H9 (cell line): ENCODE measurements at regions not wholly inside any gene's neighbourhood (a gene's known extent, or its start where the extent isn't known, plus 50 kb on each side); places are given as distances from the start of the nearest gene placed in this dataset.

ENCODE experiments used
- DNase-seq: peaks from one replicate; pipeline ENCODE4 v3.0.0-alpha.2; 2017
- H2AFZ ChIP-seq: one replicate; pipeline ENCODE4 v1.6.1; 2013; ENCODE audit warnings: mild to moderate bottlenecking, low read length, control low read depth, moderate library complexity
- H2AK5ac ChIP-seq: 2 replicates; pipeline ENCODE4 v1.6.1; 2013; ENCODE audit warnings: low read length, control low read depth, mixed read lengths; ENCODE audit not compliant: insufficient read length
- H2BK120ac ChIP-seq: one replicate; pipeline ENCODE4 v1.6.1; 2013; ENCODE audit warnings: low read depth, mild to moderate bottlenecking, low read length, control low read depth, inconsistent platforms; ENCODE audit not compliant: poor library complexity, severe bottlenecking
- H2BK12ac ChIP-seq: 2 replicates; pipeline ENCODE4 v1.6.1; 2013; ENCODE audit warnings: low read length, control low read depth, mixed read lengths, low read depth; ENCODE audit not compliant: insufficient read length
- H2BK15ac ChIP-seq: 2 replicates; pipeline ENCODE4 v1.6.1; 2013; ENCODE audit warnings: low read depth, low read length, control low read depth
- H2BK20ac ChIP-seq: one replicate; pipeline ENCODE4 v1.6.1; 2013; ENCODE audit warnings: low read depth, mild to moderate bottlenecking, low read length, control low read depth, inconsistent platforms; ENCODE audit not compliant: poor library complexity, severe bottlenecking
- H2BK5ac ChIP-seq: 2 replicates; pipeline ENCODE4 v1.6.1; 2013; ENCODE audit warnings: low read length, control low read depth, mixed read lengths; ENCODE audit not compliant: insufficient read length
- H3K14ac ChIP-seq: 2 replicates; pipeline ENCODE4 v1.6.1; 2013; ENCODE audit warnings: low read length, control low read depth; ENCODE audit not compliant: insufficient read depth
- H3K18ac ChIP-seq: 2 replicates; pipeline ENCODE4 v1.6.1; 2013; ENCODE audit warnings: low read depth, mild to moderate bottlenecking, mixed read lengths, low read length, control low read depth; ENCODE audit not compliant: insufficient read length
- H3K23ac ChIP-seq: 2 replicates; pipeline ENCODE4 v1.6.1; 2013; ENCODE audit warnings: low read length, control low read depth, mixed read lengths, low read depth; ENCODE audit not compliant: insufficient read length
- H3K23me2 ChIP-seq: 2 replicates; pipeline ENCODE4 v1.6.1; 2013; ENCODE audit warnings: low read depth, mild to moderate bottlenecking, mixed read lengths, low read length, control low read depth; ENCODE audit not compliant: insufficient read length, poor library complexity, severe bottlenecking
- H3K27ac ChIP-seq: 2 replicates; pipeline ENCODE4 v1.5.1; 2013; ENCODE audit warnings: low read length, control low read depth, mixed read lengths, low read depth; ENCODE audit not compliant: insufficient read length
- H3K27me3 ChIP-seq: 2 replicates; pipeline ENCODE4 v1.6.1; 2013; ENCODE audit warnings: low read length, control low read depth, inconsistent platforms; ENCODE audit not compliant: insufficient read depth
- H3K4ac ChIP-seq: 2 replicates; pipeline ENCODE4 v1.6.1; 2013; ENCODE audit warnings: low read depth, mild to moderate bottlenecking, control low read depth, inconsistent platforms, low read length, moderate library complexity
- H3K4me1 ChIP-seq: 2 replicates; pipeline ENCODE4 v1.6.1; 2013; ENCODE audit warnings: low read length, control low read depth, inconsistent platforms; ENCODE audit not compliant: insufficient read depth
- H3K4me2 ChIP-seq: 2 replicates; pipeline ENCODE4 v1.6.1; 2013; ENCODE audit warnings: low read length, control low read depth, mixed read lengths; ENCODE audit not compliant: insufficient read length, insufficient read depth
- H3K56ac ChIP-seq: 2 replicates; pipeline ENCODE4 v1.6.1; 2013; ENCODE audit warnings: low read depth, mild to moderate bottlenecking, mixed read lengths, low read length, control low read depth; ENCODE audit not compliant: insufficient read length
- H3K79me1 ChIP-seq: 2 replicates; pipeline ENCODE4 v1.6.1; 2013; ENCODE audit warnings: low read depth, mild to moderate bottlenecking, moderate library complexity, low read length, control low read depth, inconsistent platforms; ENCODE audit not compliant: insufficient read depth, poor library complexity, severe bottlenecking
- H3K79me2 ChIP-seq: 2 replicates; pipeline ENCODE4 v1.6.1; 2013; ENCODE audit warnings: low read length, control low read depth, inconsistent platforms; ENCODE audit not compliant: insufficient read depth
- H3K9ac ChIP-seq: 2 replicates; pipeline ENCODE4 v1.6.1; 2013; ENCODE audit warnings: low read length, control low read depth, mixed read lengths; ENCODE audit not compliant: insufficient read length; ENCODE audit errors: extremely low read depth
- H3K9me3 ChIP-seq: one replicate; pipeline ENCODE4 v1.6.1; 2013; ENCODE audit warnings: low read depth, low read length, inconsistent platforms; ENCODE audit not compliant: control insufficient read depth
- H3T11ph ChIP-seq: one replicate; pipeline ENCODE4 v1.6.1; 2013; ENCODE audit warnings: mild to moderate bottlenecking, low read length, control low read depth, inconsistent platforms
- H4K20me1 ChIP-seq: one replicate; pipeline ENCODE4 v1.6.1; 2013; ENCODE audit not compliant: control insufficient read depth, insufficient read length, insufficient read depth
- H4K5ac ChIP-seq: 2 replicates; pipeline ENCODE4 v1.6.1; 2013; ENCODE audit warnings: low read depth, mild to moderate bottlenecking, mixed read lengths, low read length, control low read depth; ENCODE audit not compliant: insufficient read length
- H4K8ac ChIP-seq: replicated peaks from 2 replicates; pipeline ENCODE4 v1.6.1; 2013; ENCODE audit warnings: low read length, control low read depth, mixed read lengths, low read depth; ENCODE audit not compliant: insufficient read length
- H4K91ac ChIP-seq: 2 replicates; pipeline ENCODE4 v1.6.1; 2013; ENCODE audit warnings: low read depth, mild to moderate bottlenecking, moderate library complexity, mixed read lengths, low read length, control low read depth; ENCODE audit not compliant: insufficient read length
- H3K27ac Mint-ChIP-seq, 3 experiments: 2 replicates in 2 of 3; 3 replicates in 1 of 3; pipeline ENCODE4 v1.8.0; 2020 to 2021; ENCODE audit warnings: mixed read lengths in 3 of 3, mild to moderate bottlenecking in 1 of 3, moderate library complexity in 1 of 3
- H3K27me3 Mint-ChIP-seq: 2 replicates; pipeline ENCODE4 v1.8.0; 2021; ENCODE audit warnings: low read depth, mild to moderate bottlenecking, moderate library complexity, mixed read lengths
- H3K36me3 Mint-ChIP-seq, 3 experiments: 2 replicates in 2 of 3; 3 replicates in 1 of 3; pipeline ENCODE4 v1.8.0; 2020 to 2021; ENCODE audit warnings: low read depth in 3 of 3, mixed read lengths in 3 of 3; ENCODE audit not compliant: insufficient read depth in 1 of 3
- H3K4me1 Mint-ChIP-seq, 2 experiments: 2 replicates each; pipeline ENCODE4 v1.8.0; 2020; ENCODE audit warnings: mixed read lengths in 2 of 2
- H3K4me3 Mint-ChIP-seq, 2 experiments: 2 replicates in 1 of 2; 3 replicates in 1 of 2; pipeline ENCODE4 v1.8.0; 2020 to 2021; ENCODE audit warnings: mild to moderate bottlenecking in 2 of 2, mixed read lengths in 2 of 2, moderate library complexity in 1 of 2
- H3K9me3 Mint-ChIP-seq, 2 experiments: 2 replicates in 1 of 2; 3 replicates in 1 of 2; pipeline ENCODE4 v1.8.0; 2020; ENCODE audit warnings: mild to moderate bottlenecking in 2 of 2, mixed read lengths in 2 of 2, moderate library complexity in 1 of 2
- CTCF ChIP-seq: fragments of 200-600 bp; sonication (generic); conservative IDR thresholded peaks from 3 replicates; pipeline ENCODE4 v1.8.0; 2021; ENCODE audit warnings: antibody characterized with exemption, mild to moderate bottlenecking
- WGBS: extraction: QIAGEN DNeasy Blood & Tissue Kit; methylation state at CpG from one replicate; pipeline ENCODE4 v1.1.7; 2013; ENCODE audit warnings: missing lambda C conversion rate, low lambda C conversion rate, mixed read lengths; ENCODE audit not compliant: insufficient read length; ENCODE audit errors: extremely low coverage; 5-methylcytosine and 5-hydroxymethylcytosine counted together

GRCh38 chr18:37762076-37762621, 196.6 kb upstream of the CELF4 start:
- WGBS = no CpG with 5 or more reads among the region's 6 CpGs
- 0 out of 4 replicates have a peak, but pooled peaks cover 0 to 2% of the 10 kb centered on the region in 2 experiments for H3K4me1 Mint-ChIP-seq

More at GRCh38 chr18:37762076-37762621, 196.6 kb upstream of the CELF4 start:
- H4K20me1 ChIP-seq = no peaks in the 10 kb centered on the region
- no peak overlapping the region for H3K18ac ChIP-seq
- no peak overlapping the region for H3K56ac ChIP-seq
- no peak overlapping the region for H3T11ph ChIP-seq
- H2BK12ac ChIP-seq = no peak overlapping the region
- no peak overlapping the region for H3K4me2 ChIP-seq
- no peaks in the 10 kb centered on the region for H3K4me1 ChIP-seq
- H3K14ac ChIP-seq = no peak overlapping the region
- H2AFZ ChIP-seq = no peak overlapping the region
- H2BK15ac ChIP-seq = no peak overlapping the region
- no peak overlapping the region for H3K4ac ChIP-seq
- H3K27me3 ChIP-seq = no peaks in the 10 kb centered on the region
- no peak overlapping the region for H4K91ac ChIP-seq
- no peak overlapping the region for H4K5ac ChIP-seq
- Mint-ChIP-seq H3K27me3 (peaks cover 11% of the 10 kb centered on the region), H3K27ac (no peak overlapping the region; a peak in 1 of 7 replicates), H3K9me3 (no peaks in the 10 kb centered on the region), H3K36me3 (no peaks in the 10 kb centered on the region), H3K4me3 (no peak overlapping the region)
- H2BK5ac ChIP-seq = no peak overlapping the region
- no peak overlapping the region for H2AK5ac ChIP-seq
- no peak overlapping the region for H2BK120ac ChIP-seq
- H3K79me1 ChIP-seq = no peaks in the 10 kb centered on the region
- H3K27ac ChIP-seq = no peak overlapping the region
- no peak overlapping the region for H3K23ac ChIP-seq
- no peak overlapping the region for H4K8ac ChIP-seq
- no peaks in the 10 kb centered on the region for H3K79me2 ChIP-seq
- no peak overlapping the region for H3K9ac ChIP-seq
- H3K9me3 ChIP-seq = no peaks in the 10 kb centered on the region
- H2BK20ac ChIP-seq = no peak overlapping the region
- no peak for DNase-seq
- H3K23me2 ChIP-seq = no peaks in the 10 kb centered on the region
- TF ChIP-seq CTCF = no peak
